PC-3 (cell line): ENCODE measurements at regions not wholly inside any gene's neighbourhood (a gene's known extent, or its start where the extent isn't known, plus 50 kb on each side); places are given as distances from the start of the nearest gene placed in this dataset.

ENCODE experiments used
- ATAC-seq: fragments of 200-7000 bp; cut with Tn5 transposase; 2 replicates; pipeline ENCODE4 v1.9.1; 2020; ENCODE audit warnings: mild to moderate bottlenecking, moderate library complexity
- BruUV-seq: library from RNA; stranded (reverse); fragments of 400-500 nt; replicated peaks from 2 replicates; lab custom pipeline; 2021; lab: Mats Ljungman, UMichigan
- CTCF ChIA-PET: fragments of 300-600 bp; sonication (Branson Sonifier 250); formaldehyde crosslinking; loops from one replicate; lab custom pipeline; 2022; ENCODE audit warnings: antibody characterized with exemption; lab: Charles Lee
- POLR2A ChIA-PET: fragments of 300-600 bp; sonication (Branson Sonifier 250); formaldehyde crosslinking; loops from one replicate; lab custom pipeline; 2022; ENCODE audit warnings: antibody characterized with exemption; ENCODE audit not compliant: unreplicated experiment; lab: Charles Lee
- DNase-seq: peaks from one replicate; pipeline ENCODE4 v3.0.0-alpha.2; 2015
- H2AFZ ChIP-seq: fragments of 300-600 bp; sonication (generic); 2 replicates; pipeline ENCODE4 v1.6.0; 2016; ENCODE audit warnings: antibody characterized with exemption, low read length
- H3F3A ChIP-seq: fragments of 300-600 bp; sonication (generic); one replicate; pipeline ENCODE4 v1.6.0; 2017; ENCODE audit warnings: antibody characterized with exemption, low read length, control low read depth, mild to moderate bottlenecking; ENCODE audit not compliant: unreplicated experiment
- H3K27ac ChIP-seq: fragments of 300-600 bp; sonication (generic); 2 replicates; pipeline ENCODE4 v1.5.1; 2016; ENCODE audit warnings: mild to moderate bottlenecking, low read length
- H3K27me3 ChIP-seq: fragments of 300-600 bp; sonication (generic); 2 replicates; pipeline ENCODE4 v1.6.1; 2016; ENCODE audit warnings: low read length, mixed read lengths
- H3K36me3 ChIP-seq: fragments of 300-600 bp; sonication (generic); 2 replicates; pipeline ENCODE4 v1.6.1; 2016; ENCODE audit warnings: low read depth, mixed run types, low read length, mixed read lengths
- H3K4me1 ChIP-seq: fragments of 300-600 bp; sonication (generic); 2 replicates; pipeline ENCODE4 v1.5.1; 2016; ENCODE audit warnings: low read length; ENCODE audit not compliant: insufficient read depth
- H3K4me2 ChIP-seq: fragments of 300-600 bp; sonication (generic); 2 replicates; pipeline ENCODE4 v1.6.0; 2016; ENCODE audit warnings: low read length
- H3K4me3 ChIP-seq: fragments of 300-600 bp; sonication (generic); 2 replicates; pipeline ENCODE4 v1.5.1; 2016; ENCODE audit warnings: mild to moderate bottlenecking, low read length, mixed read lengths
- H3K79me2 ChIP-seq: fragments of 300-600 bp; sonication (generic); 2 replicates; pipeline ENCODE4 v1.6.1; 2017; ENCODE audit warnings: low read length, mixed read lengths
- H3K9ac ChIP-seq: fragments of 300-600 bp; sonication (generic); 2 replicates; pipeline ENCODE4 v1.6.0; 2016; ENCODE audit warnings: mild to moderate bottlenecking, low read length
- H3K9me2 ChIP-seq: fragments of 300-600 bp; sonication (generic); replicated peaks from 2 replicates; pipeline ENCODE4 v1.6.1; 2016; ENCODE audit warnings: mixed run types, low read length, mixed read lengths
- H3K9me3 ChIP-seq: fragments of 300-600 bp; sonication (generic); 2 replicates; pipeline ENCODE4 v1.6.1; 2016; ENCODE audit warnings: low read length, mixed read lengths
- H4K20me1 ChIP-seq: fragments of 300-600 bp; sonication (generic); 2 replicates; pipeline ENCODE4 v1.6.1; 2016; ENCODE audit warnings: low read length, mixed read lengths
- CTCF ChIP-seq: fragments of 300-600 bp; sonication (generic); conservative IDR thresholded peaks from 2 replicates; pipeline ENCODE4 v1.5.1; 2017; ENCODE audit warnings: antibody characterized with exemption, low read depth, mild to moderate bottlenecking, low read length
- EZH2 ChIP-seq: fragments of 300-600 bp; sonication (generic); IDR thresholded peaks from one replicate; pipeline ENCODE4 v1.6.1; 2017; ENCODE audit warnings: antibody characterized with exemption, mild to moderate bottlenecking, low read length; ENCODE audit not compliant: unreplicated experiment
- EZH2phosphoT487 ChIP-seq: fragments of 300-600 bp; sonication (generic); IDR thresholded peaks from 2 replicates; pipeline ENCODE4 v1.6.1; 2018; ENCODE audit warnings: mild to moderate bottlenecking, antibody characterized with exemption, low read length, borderline replicate concordance
- intact Hi-C: fragments of 100-400 bp; cut with micrococcal nuclease; formaldehyde crosslinking; loops from 2 replicates; pipeline ENCODE4 v1.9.0; 2023

- H3K9ac ChIP-seq, result no peak overlapping the region
- no peaks in the 10 kb centered on the region for H4K20me1 ChIP-seq
- ChIA-PET POLR2A (no interaction called here), CTCF (no interaction called here)
- H3K9me3 ChIP-seq, result peaks cover 10% of the 10 kb centered on the region; the same call in 1 of the 2 replicates
- no peaks in the 10 kb centered on the region for H3K9me2 ChIP-seq
- no peak overlapping the region for H3K27ac ChIP-seq
- H3K4me3 ChIP-seq, result no peak overlapping the region
- H3K4me1 ChIP-seq, result no peaks in the 10 kb centered on the region
- H3K36me3 ChIP-seq, result no peaks in the 10 kb centered on the region
- no peak overlapping the region for H2AFZ ChIP-seq
- TF ChIP-seq EZH2, result no peak
- no peak for TF ChIP-seq CTCF
- no peak for TF ChIP-seq EZH2phosphoT487
- no peak for ATAC-seq
- intact Hi-C loops, result no loop called here
- H3K79me2 ChIP-seq, result no peaks in the 10 kb centered on the region
- no peak overlapping the region for H3K4me2 ChIP-seq
- DNase-seq, result no peak
- H3F3A ChIP-seq, result no peaks in the 10 kb centered on the region
- peaks cover 30% of the 10 kb centered on the region for H3K27me3 ChIP-seq
- BruUV-seq, result no TSS peak
Observed at GRCh38 chr2:239714116-239714515, 311.0 kb downstream of the NDUFA10 start.

GRCh38 chr2:239712755-239713154, 311.9 kb upstream of the HDAC4 start:
- BruUV-seq, result no TSS peak
- no peak overlapping the region for H3K4me3 ChIP-seq
- H3K9ac ChIP-seq, result no peak overlapping the region
- H4K20me1 ChIP-seq, result no peaks in the 10 kb centered on the region
- no peaks in the 10 kb centered on the region for H3K9me2 ChIP-seq
- H3K27me3 ChIP-seq, result peaks cover 30% of the 10 kb centered on the region
- ChIA-PET POLR2A (no interaction called here), CTCF (no interaction called here)
- H3K4me2 ChIP-seq, result no peak overlapping the region
- DNase-seq (no peak), ATAC-seq (no peak)
- H3K4me1 ChIP-seq, result no peaks in the 10 kb centered on the region
- H3F3A ChIP-seq, result no peaks in the 10 kb centered on the region
- no peaks in the 10 kb centered on the region for H3K79me2 ChIP-seq
- H3K27ac ChIP-seq, result no peak overlapping the region
- no peak overlapping the region for H2AFZ ChIP-seq
- peaks cover 10% of the 10 kb centered on the region; the same call in 1 of the 2 replicates for H3K9me3 ChIP-seq
- intact Hi-C loops, result no loop called here
- H3K36me3 ChIP-seq, result no peaks in the 10 kb centered on the region
- TF ChIP-seq EZH2, result no peak
- no peak for TF ChIP-seq CTCF
- no peak for TF ChIP-seq EZH2phosphoT487

GRCh38 chr2:239711911-239712570, 311.2 kb upstream of the HDAC4 start:
- intact Hi-C loops, result no loop called here
- Histone ChIP-seq H3K9me3 (peaks cover 10% of the 10 kb centered on the region; the same call in 1 of the 2 replicates), H4K20me1 (no peaks in the 10 kb centered on the region), H3K9ac (no peak overlapping the region), H2AFZ (no peak overlapping the region), H3K4me1 (no peaks in the 10 kb centered on the region), H3K36me3 (no peaks in the 10 kb centered on the region), H3K27ac (no peak overlapping the region), H3F3A (no peaks in the 10 kb centered on the region), H3K27me3 (peaks cover 29% of the 10 kb centered on the region), H3K4me3 (no peak overlapping the region), H3K4me2 (no peak overlapping the region), H3K9me2 (no peaks in the 10 kb centered on the region), H3K79me2 (no peaks in the 10 kb centered on the region)
- ATAC-seq, result no peak
- TF ChIP-seq EZH2 (no peak), CTCF (no peak), EZH2phosphoT487 (no peak)
- ChIA-PET POLR2A (no interaction called here), CTCF (no interaction called here)
- DNase-seq, result no peak
- BruUV-seq, result no TSS peak
